Lower lobe of right lung (tissue), 2 donors: ENCODE measurements at regions not wholly inside any gene's neighbourhood (a gene's known extent, or its start where the extent isn't known, plus 50 kb on each side); places are given as distances from the start of the nearest gene placed in this dataset.

Source experiments
- ATAC-seq, 2 donors: fragments of 200-7000 bp; cut with Tn5 transposase; one replicate each; pipeline ENCODE4 v1.9.1; 2020 to 2022; ENCODE audit warnings: mild to moderate bottlenecking in 2 of 2, moderate library complexity in 2 of 2
- DNase-seq: peaks from one replicate; pipeline ENCODE4 v3.0.0-alpha.2; 2020
- H3K27ac ChIP-seq: fragments of 200-600 bp; one replicate; pipeline ENCODE4 v1.8.0; 2022
- H3K27me3 ChIP-seq: fragments of 200-600 bp; one replicate; pipeline ENCODE4 v1.8.0; 2022; ENCODE audit warnings: low read depth
- H3K36me3 ChIP-seq: fragments of 200-600 bp; one replicate; pipeline ENCODE4 v1.8.0; 2022; ENCODE audit warnings: mild to moderate bottlenecking
- H3K4me1 ChIP-seq: fragments of 200-600 bp; one replicate; pipeline ENCODE4 v1.8.0; 2022
- H3K4me3 ChIP-seq: fragments of 200-600 bp; one replicate; pipeline ENCODE4 v1.8.0; 2022; ENCODE audit warnings: mild to moderate bottlenecking
- H3K9me3 ChIP-seq: fragments of 200-600 bp; one replicate; pipeline ENCODE4 v1.8.0; 2022
- intact Hi-C: fragments of 100-400 bp; cut with DNase I; formaldehyde crosslinking; loops from one replicate; pipeline ENCODE4 v1.11.0; 2022
- TF ChIP-seq, protein P1 (sequence below): fragments of 200-600 bp; IDR thresholded peaks from one replicate; pipeline ENCODE4 v1.8.0; 2022; ENCODE audit warnings: antibody characterized with exemption, mild to moderate bottlenecking
- donor health status: DM: no; HTN: yes; CAD: no; lungs with severe emphysema.

DNA sequence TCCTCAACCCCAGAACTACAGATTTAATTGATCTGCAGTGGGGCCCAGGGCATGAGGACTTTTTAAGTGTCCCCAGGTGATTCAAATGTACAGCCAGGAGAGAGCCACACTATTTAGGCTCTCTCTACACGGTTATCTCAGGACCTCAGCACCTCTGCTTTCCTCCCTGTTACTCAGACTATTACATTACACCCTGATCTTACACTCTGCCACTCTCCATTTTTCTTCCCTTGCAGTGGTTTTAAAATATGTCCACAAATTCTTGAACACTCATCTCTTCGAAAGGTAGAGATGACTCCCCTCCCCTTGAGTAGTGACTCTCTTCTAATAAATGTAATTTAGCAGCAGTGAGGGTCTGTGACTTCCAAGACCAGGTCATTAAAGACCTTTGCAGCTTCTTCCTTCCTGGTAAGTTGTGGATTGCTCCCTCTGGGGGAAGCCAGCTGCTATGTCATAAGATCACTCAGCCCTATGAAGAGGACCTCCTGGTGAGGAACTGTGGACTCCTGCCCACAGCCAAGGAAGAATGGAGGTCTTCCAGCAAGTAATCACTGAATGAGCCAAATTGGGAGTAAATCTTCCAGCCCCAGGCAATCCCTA, 87.5 kb upstream of the SSBP2 start:
- TF ChIP-seq, protein P1, sequence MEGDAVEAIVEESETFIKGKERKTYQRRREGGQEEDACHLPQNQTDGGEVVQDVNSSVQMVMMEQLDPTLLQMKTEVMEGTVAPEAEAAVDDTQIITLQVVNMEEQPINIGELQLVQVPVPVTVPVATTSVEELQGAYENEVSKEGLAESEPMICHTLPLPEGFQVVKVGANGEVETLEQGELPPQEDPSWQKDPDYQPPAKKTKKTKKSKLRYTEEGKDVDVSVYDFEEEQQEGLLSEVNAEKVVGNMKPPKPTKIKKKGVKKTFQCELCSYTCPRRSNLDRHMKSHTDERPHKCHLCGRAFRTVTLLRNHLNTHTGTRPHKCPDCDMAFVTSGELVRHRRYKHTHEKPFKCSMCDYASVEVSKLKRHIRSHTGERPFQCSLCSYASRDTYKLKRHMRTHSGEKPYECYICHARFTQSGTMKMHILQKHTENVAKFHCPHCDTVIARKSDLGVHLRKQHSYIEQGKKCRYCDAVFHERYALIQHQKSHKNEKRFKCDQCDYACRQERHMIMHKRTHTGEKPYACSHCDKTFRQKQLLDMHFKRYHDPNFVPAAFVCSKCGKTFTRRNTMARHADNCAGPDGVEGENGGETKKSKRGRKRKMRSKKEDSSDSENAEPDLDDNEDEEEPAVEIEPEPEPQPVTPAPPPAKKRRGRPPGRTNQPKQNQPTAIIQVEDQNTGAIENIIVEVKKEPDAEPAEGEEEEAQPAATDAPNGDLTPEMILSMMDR, result peak; percentile 53
- Histone ChIP-seq H3K27ac (no peak overlapping the region), H3K36me3 (no peaks in the 10 kb centered on the region), H3K4me3 (no peak overlapping the region), H3K27me3 (no peaks in the 10 kb centered on the region), H3K4me1 (peaks cover 6% of the 10 kb centered on the region), H3K9me3 (no peaks in the 10 kb centered on the region)
- DNase-seq, result no peak
- peak; percentile 76 to 77 for ATAC-seq
- intact Hi-C loops, result no loop called here

DNA sequence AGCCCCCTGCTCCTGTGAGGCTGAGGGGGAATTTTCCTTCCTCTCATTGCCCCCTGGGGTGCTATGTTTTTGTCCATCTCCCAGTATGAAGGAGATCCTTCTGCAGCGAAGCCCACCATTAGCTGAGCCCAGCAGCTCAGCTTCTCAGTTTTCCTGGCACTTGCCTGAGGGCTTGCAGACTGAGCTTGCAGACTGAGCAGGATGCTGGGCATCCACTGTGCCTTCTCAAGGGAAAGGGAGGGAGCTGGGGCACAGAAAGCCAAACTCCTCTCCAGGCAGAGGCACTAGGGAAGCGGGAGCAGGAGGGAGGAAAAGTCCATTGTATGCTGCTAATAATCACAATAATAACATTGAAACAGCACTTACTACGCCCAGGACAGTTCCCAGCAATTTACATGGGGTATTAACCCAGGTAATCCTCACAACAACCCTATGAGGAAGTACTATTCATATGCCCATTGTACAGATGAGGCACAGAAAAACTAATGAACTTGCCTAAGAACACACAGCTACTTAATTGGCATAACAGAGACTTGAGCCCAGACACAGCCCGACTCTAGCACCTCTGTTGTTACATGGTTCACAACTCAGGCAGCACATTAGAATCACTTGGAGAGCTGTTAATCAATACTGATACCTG, 86.9 kb upstream of the SSBP2 start:
- intact Hi-C loops, result no loop called here
- no peak for DNase-seq
- TF ChIP-seq, protein P1, result no peak
- peaks cover 6% of the 10 kb centered on the region for H3K4me1 ChIP-seq
- no peak overlapping the region for H3K27ac ChIP-seq
- no peak overlapping the region for H3K4me3 ChIP-seq
- H3K36me3 ChIP-seq, result no peaks in the 10 kb centered on the region
- ATAC-seq, result no peak
- H3K27me3 ChIP-seq, result no peaks in the 10 kb centered on the region
- no peaks in the 10 kb centered on the region for H3K9me3 ChIP-seq

DNA sequence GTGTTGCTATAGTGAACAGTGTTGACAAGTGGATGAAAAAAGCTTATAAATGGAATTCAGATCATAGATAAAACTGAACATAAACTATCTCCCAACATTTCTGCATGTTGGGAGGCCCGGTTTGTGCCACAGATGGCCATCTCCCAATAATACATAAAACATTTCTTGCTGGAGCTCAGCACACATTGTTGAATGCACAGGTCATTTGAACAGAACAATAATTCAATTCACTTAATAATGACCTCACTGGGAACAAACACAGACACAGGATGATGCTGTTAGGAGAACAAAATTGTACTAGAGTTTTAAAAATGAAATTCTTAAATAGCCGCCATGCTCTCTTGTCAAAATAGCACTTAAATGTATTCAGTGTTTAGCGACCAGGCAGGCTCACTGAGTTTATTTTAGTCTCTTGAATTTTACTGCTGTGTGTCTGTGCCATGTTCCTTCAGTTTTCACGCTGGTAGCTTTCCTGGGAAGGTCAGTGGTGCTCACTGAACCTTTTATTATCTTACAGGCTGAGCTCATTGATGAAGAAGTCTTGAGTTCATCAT, 85.0 kb upstream of the SSBP2 start:
- DNase-seq (no peak), ATAC-seq (no peak)
- intact Hi-C loops, result no loop called here
- TF ChIP-seq, protein P1, result no peak
- no peaks in the 10 kb centered on the region for H3K36me3 ChIP-seq
- no peak overlapping the region for H3K4me3 ChIP-seq
- no peaks in the 10 kb centered on the region for H3K9me3 ChIP-seq
- H3K4me1 ChIP-seq, result peaks cover 6% of the 10 kb centered on the region
- H3K27me3 ChIP-seq, result no peaks in the 10 kb centered on the region
- no peak overlapping the region for H3K27ac ChIP-seq

DNA sequence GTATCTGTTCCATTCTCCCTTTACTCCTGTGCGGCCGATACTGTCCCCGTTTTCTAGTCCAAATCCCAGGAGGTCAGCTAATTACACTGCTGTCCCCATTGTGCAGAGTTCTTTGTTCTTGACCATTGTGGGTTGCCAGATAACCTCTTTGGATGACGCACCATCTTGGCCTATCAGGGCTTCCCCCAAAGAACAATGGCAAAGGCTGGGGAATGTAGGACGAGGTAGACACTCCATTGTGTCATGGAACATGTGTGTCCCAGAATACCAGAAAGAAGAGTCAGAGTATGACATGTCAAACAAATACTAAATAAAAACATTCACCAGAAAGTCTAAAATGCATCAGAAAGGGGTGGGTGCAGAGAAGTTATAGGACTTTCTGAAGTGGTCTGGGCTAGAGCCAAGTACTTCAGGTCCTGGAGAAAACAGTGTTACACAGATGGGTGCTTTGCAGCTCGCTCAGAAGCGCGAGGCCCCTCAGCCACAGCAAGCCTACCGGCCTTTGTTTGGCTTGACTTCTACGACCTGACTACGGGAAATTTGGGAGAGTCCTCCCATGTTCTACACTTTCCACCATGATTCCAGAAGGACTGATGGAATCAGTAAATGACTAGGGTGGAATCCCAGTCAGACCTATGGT, 83.2 kb upstream of the SSBP2 start:
- no peak for DNase-seq

DNA sequence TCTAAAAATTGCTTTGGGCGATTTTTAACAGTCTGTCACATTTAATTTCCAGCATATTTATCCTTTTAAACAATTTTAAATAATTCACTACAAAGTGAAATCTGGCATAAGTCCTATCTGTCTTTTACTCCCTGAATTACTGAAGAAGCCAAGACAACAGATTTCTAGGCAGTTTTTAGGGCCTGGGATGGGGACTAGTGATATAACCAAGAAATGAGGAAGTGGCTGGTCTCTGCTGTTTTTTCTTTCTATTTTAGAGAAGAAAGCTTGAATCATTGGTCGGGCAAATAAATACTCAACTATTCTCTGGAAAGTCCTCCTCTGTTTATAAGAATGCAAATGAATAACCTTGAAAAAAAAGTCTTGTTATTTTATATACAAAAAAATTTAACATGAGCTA, 79.7 kb upstream of the SSBP2 start:
- no peaks in the 10 kb centered on the region for H3K36me3 ChIP-seq
- H3K27me3 ChIP-seq, result no peaks in the 10 kb centered on the region
- intact Hi-C loops, result no loop called here
- H3K4me1 ChIP-seq, result no peaks in the 10 kb centered on the region
- H3K27ac ChIP-seq, result no peak overlapping the region
- TF ChIP-seq, protein P1, result no peak
- no peak for ATAC-seq
- no peak for DNase-seq
- H3K9me3 ChIP-seq, result no peaks in the 10 kb centered on the region
- H3K4me3 ChIP-seq, result no peak overlapping the region

More for the DNA sequence above, 83.2 kb upstream of the SSBP2 start:
- Histone ChIP-seq H3K27me3 (no peaks in the 10 kb centered on the region), H3K4me1 (peaks cover 6% of the 10 kb centered on the region), H3K27ac (no peak overlapping the region), H3K36me3 (no peaks in the 10 kb centered on the region), H3K4me3 (no peak overlapping the region), H3K9me3 (no peaks in the 10 kb centered on the region)
- intact Hi-C loops, result no loop called here
- ATAC-seq, result no peak
- TF ChIP-seq, protein P1, result no peak
